AG09319 (cell line): ENCODE measurements at regions not wholly inside any gene's neighbourhood (a gene's known extent, or its start where the extent isn't known, plus 50 kb on each side); places are given as distances from the start of the nearest gene placed in this dataset.

Experiments
- DNase-seq: peaks from one replicate; pipeline ENCODE4 v3.0.0-alpha.2; 2010; ENCODE audit warnings: low read depth; ENCODE audit errors: extremely low read depth
- CTCF ChIP-seq: IDR thresholded peaks from 2 replicates; pipeline ENCODE4 v1.5.1; 2011; ENCODE audit warnings: low read depth, mild to moderate bottlenecking, inconsistent platforms, low read length, moderate library complexity

GRCh38 chr10:90204131-90204955 is 503.0 kb downstream of the KIF20B start:
- DNase-seq, result no peak
- TF ChIP-seq CTCF, result no peak

- TF ChIP-seq CTCF, result no peak
- no peak for DNase-seq
These were observed 503.5 kb downstream of the KIF20B start for GRCh38 chr10:90204956-90205314.

GRCh38 chr10:90205340-90205739 is 503.9 kb downstream of the KIF20B start:
- TF ChIP-seq CTCF, result no peak
- DNase-seq, result no peak

GRCh38 chr10:90213346-90213745 is 512.0 kb downstream of the KIF20B start:
- DNase-seq, result no peak
- TF ChIP-seq CTCF, result no peak

GRCh38 chr10:90218846-90219245 is 517.5 kb downstream of the KIF20B start:
- TF ChIP-seq CTCF, result no peak
- DNase-seq, result no peak

GRCh38 chr10:90222372-90222771 is 521.0 kb downstream of the KIF20B start:
- TF ChIP-seq CTCF, result no peak
- DNase-seq, result no peak

- no peak for DNase-seq
These were observed 521.5 kb downstream of the KIF20B start for GRCh38 chr10:90222939-90223338.

More at GRCh38 chr10:90222939-90223338, 521.5 kb downstream of the KIF20B start:
- TF ChIP-seq CTCF, result no peak
